ENCODE measurements at regions not wholly inside any gene's neighbourhood (a gene's known extent, or its start where the extent isn't known, plus 50 kb on each side); places are given as distances from the start of the nearest gene placed in this dataset.

- DNase-seq = no peak
Observed at GRCh38 chr3:77869423-77869822, 829.5 kb downstream of the ROBO2 start.

DNA sequence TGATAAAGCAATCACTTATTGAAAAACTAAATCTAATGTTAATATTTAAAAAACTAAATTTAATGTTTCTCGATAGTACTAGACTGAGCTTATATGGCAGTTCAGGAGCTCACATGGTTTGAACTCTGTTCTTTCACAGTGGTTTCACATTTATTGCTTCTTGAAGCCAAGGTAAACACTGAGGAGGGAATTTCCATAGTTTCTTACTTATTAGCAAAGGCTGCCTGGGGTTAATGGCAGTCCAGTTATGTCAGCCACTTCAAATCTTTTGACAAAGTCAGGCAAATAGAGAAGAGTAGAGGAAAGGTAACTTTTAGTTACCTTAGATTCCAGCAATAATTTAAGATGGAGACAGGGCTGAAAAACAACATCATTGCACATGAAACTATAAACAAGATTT lies 831.5 kb downstream of the ROBO2 start:
- no peak for DNase-seq

DNA sequence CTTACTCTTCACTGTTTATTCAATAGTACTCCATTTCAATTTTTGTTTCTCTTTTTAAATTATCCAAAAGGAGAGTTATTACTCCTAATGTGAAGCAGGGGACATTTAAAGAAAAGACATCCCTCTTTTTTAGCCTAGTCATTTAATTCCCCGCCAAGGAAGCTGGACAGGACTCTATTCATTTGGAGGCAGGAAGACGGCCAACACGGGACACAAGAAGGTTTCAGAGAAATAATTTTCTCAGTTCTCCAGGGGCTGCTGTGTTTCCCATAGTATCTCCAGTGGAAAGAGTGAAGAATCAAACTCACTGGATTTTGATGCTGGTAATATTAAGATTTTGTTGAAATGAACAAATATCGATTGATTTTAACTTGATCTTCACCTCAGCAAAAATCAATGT lies 833.7 kb downstream of the ROBO2 start:
- no peak for DNase-seq

- DNase-seq = no peak
Observed at GRCh38 chr3:77885381-77885780, 845.5 kb downstream of the ROBO2 start.

DNA sequence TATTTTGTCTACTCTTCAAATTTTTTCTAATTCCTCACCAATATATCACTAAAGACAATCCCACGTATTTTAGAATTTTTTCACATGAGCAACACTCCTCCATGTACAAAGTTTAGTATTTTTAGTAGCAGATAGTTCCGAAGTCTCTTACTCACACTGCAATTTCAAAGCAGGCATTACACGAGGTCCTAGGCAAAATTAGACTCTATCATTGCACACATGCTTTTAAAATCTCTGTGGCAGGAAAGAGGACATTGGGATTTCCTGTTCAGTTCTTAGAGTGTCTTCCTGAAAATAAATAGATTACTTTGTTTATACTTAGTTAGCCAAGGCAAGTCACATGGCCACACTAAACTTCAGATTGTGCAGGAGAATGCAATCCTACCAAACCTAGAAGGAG lies 847.7 kb downstream of the ROBO2 start:
- no peak for DNase-seq

DNA sequence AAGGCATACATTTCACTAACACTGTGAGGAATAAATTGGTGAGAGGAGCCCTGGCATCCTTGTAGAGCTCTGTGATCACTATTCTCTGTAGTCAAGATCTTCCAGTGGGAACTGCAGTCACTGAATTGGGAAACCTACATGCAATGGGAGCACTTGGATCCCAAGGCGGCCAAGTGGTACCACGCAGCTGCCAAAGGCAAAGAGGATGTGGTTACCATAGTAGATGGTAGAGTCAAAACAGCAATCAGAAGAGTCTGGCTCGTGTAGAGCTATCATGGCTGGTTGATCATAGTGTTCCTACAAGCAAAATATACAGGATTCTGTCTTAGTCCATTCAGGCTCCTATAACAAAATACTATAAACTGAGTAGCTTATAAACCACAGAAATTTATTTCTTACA lies 849.7 kb downstream of the ROBO2 start:
- no peak for DNase-seq

DNA sequence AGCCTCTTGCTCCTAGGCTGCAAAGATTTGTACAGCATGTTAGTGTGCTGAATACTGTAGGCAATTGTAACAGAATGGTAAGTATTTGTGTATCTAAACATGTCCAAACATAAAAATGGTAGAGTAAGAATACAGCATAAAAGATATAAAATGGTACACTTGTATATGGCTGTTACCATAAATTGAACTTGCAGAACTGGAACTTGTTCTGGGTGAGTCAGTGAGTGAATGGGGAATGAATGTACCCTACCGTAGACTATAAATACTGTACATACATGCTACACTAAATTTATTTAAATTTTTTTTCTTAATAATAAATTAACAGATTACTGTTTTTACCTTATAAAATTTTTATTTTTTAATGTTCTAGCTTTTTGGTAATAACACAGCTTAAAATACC lies 858.7 kb downstream of the ROBO2 start:
- DNase-seq = no peak

GRCh38 chr3:77902675-77903074 lies 862.8 kb downstream of the ROBO2 start:
- DNase-seq = no peak

DNA sequence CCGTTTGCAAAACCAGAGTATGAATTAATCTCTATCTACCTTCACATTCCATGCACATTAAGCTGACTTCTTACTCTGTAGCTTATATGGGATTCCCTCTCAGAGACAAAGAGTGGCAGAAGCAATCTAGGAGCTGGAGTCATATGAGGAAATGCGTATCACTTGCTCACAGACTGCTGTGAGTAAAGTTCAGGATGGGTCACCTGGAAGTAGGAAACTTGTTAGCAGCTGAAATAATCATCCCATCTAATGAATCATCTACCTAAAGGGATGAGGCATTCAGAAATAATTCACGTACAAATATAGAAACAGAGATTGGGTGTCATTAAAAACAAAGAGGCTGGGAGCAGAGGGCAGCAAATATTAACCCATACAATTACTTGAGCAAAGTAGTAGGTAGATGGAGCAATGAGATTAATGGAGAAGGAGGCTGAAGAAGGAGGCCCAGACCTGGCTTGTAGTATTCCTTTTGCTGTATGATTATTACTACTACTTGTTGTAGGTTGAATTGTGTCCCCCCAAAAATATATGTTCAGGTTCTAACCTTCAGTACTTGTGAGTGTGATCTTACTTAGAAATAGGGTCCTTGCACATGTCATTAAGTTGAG lies 866.3 kb downstream of the ROBO2 start:
- DNase-seq = no peak

- DNase-seq = no peak
Observed at GRCh38 chr3:77913524-77914174, 873.8 kb downstream of the ROBO2 start.

DNA sequence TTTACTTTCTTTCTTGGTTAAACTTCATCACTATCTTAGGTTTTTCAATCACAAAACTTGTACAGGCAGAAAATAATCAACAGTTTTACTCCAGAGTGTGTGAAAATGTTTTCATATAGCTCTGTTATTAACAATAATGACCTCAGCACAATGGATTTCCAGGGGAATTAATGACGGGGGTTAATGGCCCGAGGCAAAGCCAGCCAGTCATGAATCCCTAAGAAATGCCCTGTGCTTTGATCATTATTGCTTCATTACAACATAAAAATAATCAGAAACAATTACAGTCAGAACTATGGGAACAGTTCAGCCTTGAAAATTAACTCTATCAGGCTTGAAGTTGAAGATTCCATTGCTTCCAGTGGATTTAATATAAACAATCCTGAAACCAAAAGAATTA lies 875.4 kb downstream of the ROBO2 start:
- DNase-seq = no peak

GRCh38 chr3:77917225-77917624 lies 877.3 kb downstream of the ROBO2 start:
- DNase-seq = no peak

- DNase-seq = no peak
Observed at GRCh38 chr3:77919244-77919643, 879.3 kb downstream of the ROBO2 start.

DNA sequence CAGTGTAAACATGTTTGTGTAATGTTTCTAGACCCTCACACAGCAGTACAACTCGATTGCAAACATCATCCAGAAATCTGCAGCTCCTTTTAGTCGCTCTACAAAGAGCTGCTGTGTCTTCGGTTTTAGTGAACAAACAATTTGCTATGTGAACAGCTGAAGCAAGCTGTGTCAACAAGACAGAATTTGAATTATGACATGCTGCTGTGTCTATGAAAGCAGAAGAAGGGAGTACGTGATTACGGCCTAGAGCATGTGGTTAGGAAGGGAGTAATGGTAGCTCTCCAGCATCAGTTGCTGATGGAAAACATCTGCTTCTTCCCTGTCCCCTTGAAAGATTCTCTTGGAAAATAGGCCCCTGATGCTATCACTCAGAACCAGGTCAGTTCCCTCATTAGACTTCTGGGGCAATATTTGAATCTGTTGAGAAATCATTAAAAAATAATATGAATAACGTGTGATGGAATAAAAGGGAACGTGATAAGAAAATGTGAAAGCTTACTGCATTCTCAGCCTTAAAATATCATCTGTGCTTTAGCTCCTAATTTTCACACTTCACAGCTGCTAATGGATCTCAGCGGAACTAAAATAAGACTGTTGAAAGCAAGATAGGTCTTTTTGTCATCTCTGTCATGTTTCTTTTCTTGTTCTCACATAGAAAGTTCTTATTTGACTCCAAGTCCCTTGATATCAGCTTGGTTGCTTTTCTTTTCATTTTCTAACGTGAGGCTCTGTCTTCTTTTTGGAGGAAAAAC lies 891.5 kb downstream of the ROBO2 start:
- peak; percentile 19 for DNase-seq

DNA sequence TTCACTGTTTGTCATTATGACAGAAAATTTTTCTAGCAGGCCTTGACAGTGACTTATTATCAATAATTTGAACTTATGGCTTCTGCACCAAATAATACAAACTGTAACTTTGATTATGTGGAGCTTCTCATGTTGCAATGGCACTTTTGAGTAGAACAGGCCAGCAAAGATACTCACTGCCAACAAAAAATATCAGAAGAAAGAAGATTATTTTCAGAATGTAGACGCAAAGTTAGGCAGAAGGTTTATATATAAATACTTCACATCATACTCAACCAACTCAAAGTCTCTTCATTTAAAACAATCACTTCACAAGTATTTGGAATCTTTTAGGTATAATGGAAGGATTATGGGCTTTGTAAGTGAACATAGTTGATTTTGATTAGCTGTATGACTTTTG lies 893.0 kb downstream of the ROBO2 start:
- no peak for DNase-seq

DNA sequence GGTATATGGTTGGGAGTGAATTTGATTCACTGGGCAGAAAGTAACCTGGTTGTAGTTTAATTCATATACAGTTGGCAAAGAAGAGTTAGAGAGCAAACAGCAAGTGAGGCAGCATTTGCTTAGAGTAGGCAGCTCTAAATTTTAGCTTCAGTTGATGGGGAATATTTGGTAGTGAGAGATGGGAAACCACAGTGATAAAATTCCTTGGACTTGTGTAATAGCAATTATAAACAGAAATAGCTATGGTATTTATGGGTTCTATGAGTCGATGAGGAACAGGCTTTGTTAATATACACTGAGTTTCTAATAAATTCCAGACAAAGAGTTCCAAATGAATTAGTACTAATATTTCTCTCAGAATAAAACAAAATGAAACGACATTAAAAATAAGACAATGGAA lies 894.0 kb downstream of the ROBO2 start:
- no peak for DNase-seq

GRCh38 chr3:77935418-77935817 lies 895.5 kb downstream of the ROBO2 start:
- no peak for DNase-seq

DNA sequence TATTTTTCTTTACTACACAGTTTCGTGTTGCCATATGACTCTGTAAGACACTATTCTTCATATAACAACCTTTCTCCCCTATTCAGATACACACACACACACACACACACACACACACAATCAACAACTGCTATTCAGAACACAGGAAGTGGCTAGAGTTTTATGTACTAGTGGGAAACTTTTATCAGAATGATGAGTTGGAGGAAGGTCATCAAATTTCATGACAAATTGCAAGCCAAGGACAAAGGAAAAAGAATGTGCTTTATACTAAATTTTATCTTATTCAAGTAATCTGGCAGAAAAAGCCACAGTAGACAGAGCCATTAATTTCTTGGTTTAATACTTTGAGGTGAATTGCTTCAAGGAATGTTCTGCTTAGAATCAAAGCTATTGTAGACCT lies 899.8 kb downstream of the ROBO2 start:
- DNase-seq = no peak

- DNase-seq = no peak
Observed at GRCh38 chr3:77943598-77943997, 903.7 kb downstream of the ROBO2 start.

GRCh38 chr3:77945320-77945719 lies 905.4 kb downstream of the ROBO2 start:
- no peak for DNase-seq

DNA sequence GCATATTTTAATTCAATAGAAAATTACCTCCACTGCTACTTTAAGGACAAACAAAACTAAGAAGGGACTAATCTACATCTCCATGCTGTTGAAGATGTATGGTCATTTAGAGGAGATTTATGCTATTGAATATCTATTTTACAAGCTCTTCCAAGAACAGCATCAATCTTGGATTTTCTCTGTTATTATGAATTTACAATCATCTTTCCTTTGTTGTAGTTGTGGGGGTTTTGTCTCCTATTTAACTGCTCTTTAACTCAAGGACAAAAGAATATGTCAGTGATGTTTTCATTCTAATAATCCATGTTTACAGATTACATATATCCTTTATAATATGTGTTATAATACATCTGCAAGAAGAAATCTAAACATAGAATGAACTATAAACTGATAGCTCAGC lies 907.8 kb downstream of the ROBO2 start:
- no peak for DNase-seq

DNA sequence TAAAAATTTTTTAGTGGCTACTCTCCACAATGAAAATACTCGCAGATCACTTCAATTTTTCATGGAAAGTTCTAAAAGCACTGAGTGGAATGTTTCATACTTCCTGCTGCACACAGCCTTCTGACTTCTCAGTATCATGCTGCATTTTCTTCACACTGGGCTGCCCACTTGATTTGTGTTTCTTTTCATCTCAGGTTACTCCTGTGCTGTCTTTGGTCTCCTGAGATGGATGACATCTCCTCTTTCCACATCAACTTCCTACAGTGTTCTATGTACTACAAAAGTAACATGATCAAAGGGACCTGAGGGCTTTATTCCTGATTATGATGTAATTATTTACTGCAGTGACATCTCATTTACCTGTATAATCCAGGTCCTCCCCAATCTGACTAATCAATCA lies 927.7 kb downstream of the ROBO2 start:
- DNase-seq = no peak

DNA sequence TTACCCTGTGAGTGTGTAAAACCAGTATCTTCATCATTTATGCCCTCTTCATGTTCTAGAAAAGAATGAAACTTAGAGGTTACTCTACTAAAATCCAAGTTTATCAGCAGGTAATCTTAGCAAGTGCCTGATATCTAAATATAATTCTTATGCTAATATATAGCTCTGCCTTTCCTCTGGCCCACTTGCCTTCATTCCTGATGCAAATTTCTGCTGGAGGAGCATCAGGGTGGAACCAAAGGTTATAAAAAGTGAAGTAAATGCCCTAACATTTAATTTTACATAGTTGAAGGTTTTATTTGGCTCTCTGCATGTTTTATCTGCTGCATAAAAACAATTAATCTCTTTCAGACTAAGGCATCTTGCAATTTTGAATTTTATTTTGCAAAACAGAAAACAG lies 936.2 kb downstream of the ROBO2 start:
- DNase-seq = no peak

GRCh38 chr3:78003090-78003489 lies 963.2 kb downstream of the ROBO2 start:
- DNase-seq = no peak

DNA sequence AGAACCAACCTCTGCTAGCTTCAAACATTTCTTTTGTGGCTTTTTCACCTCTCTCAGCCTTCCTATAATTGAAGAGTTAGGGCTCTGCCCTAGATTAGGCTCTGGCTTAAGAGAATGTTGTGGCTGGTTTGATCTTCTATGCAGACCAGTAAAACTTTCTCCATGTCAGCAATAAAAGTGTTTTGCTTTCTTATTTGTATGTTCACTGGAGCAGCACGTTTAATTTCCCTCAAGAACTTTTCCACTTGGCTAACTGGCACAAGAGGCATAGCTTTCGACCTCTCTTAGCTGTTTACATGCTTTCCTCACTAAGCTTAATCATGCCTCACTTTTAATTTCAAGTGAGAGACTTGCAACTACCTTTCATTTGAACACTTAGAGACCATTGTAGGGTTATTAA lies 964.7 kb downstream of the ROBO2 start:
- DNase-seq = no peak

Data from NCI-H187 treated with DMSO at 0.1 percent for 48 hours (cell line).